RWPE2 (cell line): ENCODE measurements at regions not wholly inside any gene's neighbourhood (a gene's known extent, or its start where the extent isn't known, plus 50 kb on each side); places are given as distances from the start of the nearest gene placed in this dataset.

Experiments used
- ATAC-seq: fragments of 200-7000 bp; cut with Tn5 transposase; 3 replicates; pipeline ENCODE4 v1.9.1; 2021; ENCODE audit warnings: low read depth
- DNase-seq: peaks from one replicate; pipeline ENCODE4 v3.0.0-alpha.2; 2020; ENCODE audit warnings: low spot score
- H3K27ac ChIP-seq: fragments of 450-650 bp; 2 replicates; pipeline ENCODE4 v1.5.1; 2017; ENCODE audit warnings: mild to moderate bottlenecking; ENCODE audit not compliant: poor library complexity, severe bottlenecking
- H3K27me3 ChIP-seq: fragments of 250-450 bp; sonication (Bioruptor Pico); 2 replicates; pipeline ENCODE4 v1.5.1; 2021; ENCODE audit warnings: mild to moderate bottlenecking, moderate library complexity; ENCODE audit not compliant: insufficient read depth, poor library complexity, severe bottlenecking
- H3K36me3 ChIP-seq: fragments of 250-450 bp; sonication (Bioruptor Pico); 2 replicates; pipeline ENCODE4 v1.5.1; 2020; ENCODE audit warnings: low read depth, mild to moderate bottlenecking, moderate library complexity
- H3K4me1 ChIP-seq: fragments of 250-450 bp; sonication (Bioruptor Pico); 2 replicates; pipeline ENCODE4 v1.5.1; 2021; ENCODE audit warnings: mild to moderate bottlenecking, moderate library complexity; ENCODE audit not compliant: insufficient read depth, poor library complexity, severe bottlenecking
- H3K4me3 ChIP-seq: fragments of 250-450 bp; sonication (Bioruptor Pico); 2 replicates; pipeline ENCODE4 v1.5.1; 2021; ENCODE audit warnings: mild to moderate bottlenecking, moderate library complexity; ENCODE audit not compliant: severe bottlenecking
- H3K9me3 ChIP-seq: fragments of 250-450 bp; sonication (Bioruptor Pico); 2 replicates; pipeline ENCODE4 v1.5.1; 2021; ENCODE audit warnings: mild to moderate bottlenecking, moderate library complexity; ENCODE audit not compliant: severe bottlenecking
- TF ChIP-seq, protein P1 (sequence below): fragments of 450-650 bp; IDR thresholded peaks from one replicate; pipeline ENCODE4 v1.5.1; 2017; ENCODE audit warnings: mild to moderate bottlenecking, moderate library complexity; ENCODE audit not compliant: poor library complexity, severe bottlenecking

DNA sequence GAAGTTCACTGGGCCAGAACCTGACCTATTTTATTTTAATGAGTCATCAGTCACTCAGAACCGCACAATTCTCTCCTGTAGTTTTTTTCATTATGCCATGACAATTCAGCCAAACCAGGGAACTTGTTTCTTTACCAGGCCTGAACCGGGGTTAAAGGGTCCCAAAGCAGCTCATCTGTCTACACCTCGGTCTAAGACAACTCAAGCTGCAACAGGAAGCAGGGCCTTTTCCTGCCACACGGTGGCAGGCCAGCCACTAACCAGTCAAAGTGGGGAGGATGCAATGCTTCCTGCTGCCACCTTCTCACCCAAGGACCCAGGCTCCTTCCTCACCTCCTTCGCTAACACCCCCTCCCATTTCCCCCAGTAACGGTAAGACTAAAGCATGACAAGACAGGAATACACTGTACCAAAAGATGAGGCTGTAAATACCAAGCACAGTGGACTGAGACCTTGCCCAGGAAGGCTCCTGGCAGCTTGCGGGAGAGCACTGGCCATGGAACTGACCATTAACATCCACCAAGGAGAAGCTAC lies 56.7 kb upstream of the ACKR3 start:
- peak; percentile 81; the same call in 2 of the 3 replicates for ATAC-seq
- no peak overlapping the region for H3K27ac ChIP-seq
- no peak for DNase-seq
- no peaks in the 10 kb centered on the region for H3K4me1 ChIP-seq
- H3K36me3 ChIP-seq = no peaks in the 10 kb centered on the region
- H3K27me3 ChIP-seq = no peaks in the 10 kb centered on the region
- TF ChIP-seq, protein P1, sequence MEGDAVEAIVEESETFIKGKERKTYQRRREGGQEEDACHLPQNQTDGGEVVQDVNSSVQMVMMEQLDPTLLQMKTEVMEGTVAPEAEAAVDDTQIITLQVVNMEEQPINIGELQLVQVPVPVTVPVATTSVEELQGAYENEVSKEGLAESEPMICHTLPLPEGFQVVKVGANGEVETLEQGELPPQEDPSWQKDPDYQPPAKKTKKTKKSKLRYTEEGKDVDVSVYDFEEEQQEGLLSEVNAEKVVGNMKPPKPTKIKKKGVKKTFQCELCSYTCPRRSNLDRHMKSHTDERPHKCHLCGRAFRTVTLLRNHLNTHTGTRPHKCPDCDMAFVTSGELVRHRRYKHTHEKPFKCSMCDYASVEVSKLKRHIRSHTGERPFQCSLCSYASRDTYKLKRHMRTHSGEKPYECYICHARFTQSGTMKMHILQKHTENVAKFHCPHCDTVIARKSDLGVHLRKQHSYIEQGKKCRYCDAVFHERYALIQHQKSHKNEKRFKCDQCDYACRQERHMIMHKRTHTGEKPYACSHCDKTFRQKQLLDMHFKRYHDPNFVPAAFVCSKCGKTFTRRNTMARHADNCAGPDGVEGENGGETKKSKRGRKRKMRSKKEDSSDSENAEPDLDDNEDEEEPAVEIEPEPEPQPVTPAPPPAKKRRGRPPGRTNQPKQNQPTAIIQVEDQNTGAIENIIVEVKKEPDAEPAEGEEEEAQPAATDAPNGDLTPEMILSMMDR = peak; percentile 78
- no peak overlapping the region for H3K4me3 ChIP-seq
- no peaks in the 10 kb centered on the region for H3K9me3 ChIP-seq

DNA sequence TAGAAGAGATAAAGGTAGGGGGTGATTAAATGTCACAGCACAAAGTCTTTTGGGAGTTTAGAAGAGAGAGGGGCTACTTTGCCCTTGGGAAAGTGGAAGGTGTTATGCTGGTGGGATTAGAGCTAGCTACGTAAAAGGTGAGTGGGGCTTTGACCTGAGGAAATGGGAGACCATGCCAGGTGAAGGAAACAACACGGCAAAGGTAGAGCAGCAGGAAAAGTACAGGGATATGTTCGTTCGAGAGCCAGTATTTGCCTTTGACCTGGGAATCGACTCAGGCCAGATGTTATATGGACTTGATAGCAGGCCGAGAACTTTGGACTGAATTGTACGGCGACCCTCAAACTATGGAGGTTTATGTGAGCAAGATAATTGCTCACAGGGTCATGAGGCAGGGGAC lies 55.7 kb upstream of the ACKR3 start:
- ATAC-seq = no peak

DNA sequence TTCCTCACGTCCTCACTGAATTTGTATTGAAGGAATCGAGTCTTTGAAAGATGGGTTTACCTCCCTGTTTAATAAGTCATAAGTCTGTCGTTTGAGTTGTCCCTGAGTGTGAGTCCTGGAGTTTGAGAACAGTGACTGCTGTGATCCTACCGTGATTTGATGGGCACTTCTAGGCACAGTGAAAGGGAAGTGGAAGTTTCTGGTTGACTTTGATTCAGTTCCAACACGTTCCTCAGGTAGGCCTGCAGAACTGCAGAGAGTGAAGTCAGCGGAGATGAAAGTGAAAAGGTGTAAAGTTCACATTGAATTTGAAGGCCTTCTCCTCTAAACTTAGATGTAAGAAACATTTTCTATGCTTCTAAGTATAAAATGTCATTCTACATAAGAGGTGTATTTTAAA lies 52.9 kb upstream of the ACKR3 start:
- no peaks in the 10 kb centered on the region for H3K9me3 ChIP-seq
- no peaks in the 10 kb centered on the region for H3K27me3 ChIP-seq
- no peaks in the 10 kb centered on the region for H3K4me1 ChIP-seq
- H3K36me3 ChIP-seq = no peaks in the 10 kb centered on the region
- TF ChIP-seq, protein P1 = no peak
- no peak overlapping the region for H3K4me3 ChIP-seq
- DNase-seq = no peak
- no peak for ATAC-seq
- H3K27ac ChIP-seq = no peak overlapping the region

More for the DNA sequence above, 55.7 kb upstream of the ACKR3 start:
- no peak for DNase-seq
- no peaks in the 10 kb centered on the region for H3K27me3 ChIP-seq
- TF ChIP-seq, protein P1 = no peak
- no peak overlapping the region for H3K4me3 ChIP-seq
- no peak overlapping the region for H3K27ac ChIP-seq
- H3K36me3 ChIP-seq = no peaks in the 10 kb centered on the region
- no peaks in the 10 kb centered on the region for H3K4me1 ChIP-seq
- H3K9me3 ChIP-seq = no peaks in the 10 kb centered on the region

DNA sequence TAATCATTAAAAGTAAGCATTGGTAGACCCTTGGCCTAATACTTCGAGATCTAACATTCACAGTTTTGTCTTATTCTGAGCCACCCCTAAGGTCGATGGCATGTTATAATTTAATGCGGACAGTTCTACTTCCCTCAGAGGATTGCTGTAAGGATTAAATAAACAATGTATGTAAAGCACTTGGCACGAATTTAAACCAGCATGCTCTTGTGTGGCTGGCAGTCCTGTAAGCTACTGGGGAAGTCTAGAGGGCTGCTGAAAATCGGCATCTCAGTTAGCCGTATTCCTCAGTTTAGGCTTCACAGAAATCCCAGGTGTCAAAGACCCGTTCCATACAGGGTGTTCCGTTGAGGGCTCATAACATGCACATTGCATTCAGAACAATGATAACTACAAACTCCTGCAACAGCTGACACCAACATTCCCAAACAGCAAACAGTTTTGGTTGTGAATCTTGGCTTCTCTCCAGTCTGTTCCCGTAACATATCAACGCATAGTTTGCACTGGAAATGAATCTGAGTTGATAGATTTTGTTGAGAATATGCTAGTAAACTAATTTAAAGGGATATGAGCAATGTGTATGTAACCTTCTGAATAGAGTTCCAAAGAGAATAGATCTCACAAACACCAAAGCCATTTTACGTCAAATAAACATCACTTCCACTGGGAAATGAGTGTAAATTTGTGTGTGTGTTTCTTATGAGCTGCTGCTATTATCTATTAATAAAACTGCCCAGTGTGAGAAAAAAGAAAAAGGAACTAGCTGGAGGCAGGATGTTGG lies 52.2 kb upstream of the ACKR3 start:
- ATAC-seq = no peak

More for the DNA sequence above, 52.2 kb upstream of the ACKR3 start:
- Histone ChIP-seq H3K4me3 (no peak overlapping the region), H3K9me3 (no peaks in the 10 kb centered on the region), H3K27ac (no peak overlapping the region), H3K4me1 (no peaks in the 10 kb centered on the region), H3K36me3 (no peaks in the 10 kb centered on the region), H3K27me3 (no peaks in the 10 kb centered on the region)
- TF ChIP-seq, protein P1 = no peak
- DNase-seq = no peak
